ENCODE measurements at regions not wholly inside any gene's neighbourhood (a gene's known extent, or its start where the extent isn't known, plus 50 kb on each side); places are given as distances from the start of the nearest gene placed in this dataset.
"Not testable (repeated sequence)": the region's sequence is repeated elsewhere in the genome, so short reads cannot be mapped to it uniquely, and the experiment has no call there.

DNA sequence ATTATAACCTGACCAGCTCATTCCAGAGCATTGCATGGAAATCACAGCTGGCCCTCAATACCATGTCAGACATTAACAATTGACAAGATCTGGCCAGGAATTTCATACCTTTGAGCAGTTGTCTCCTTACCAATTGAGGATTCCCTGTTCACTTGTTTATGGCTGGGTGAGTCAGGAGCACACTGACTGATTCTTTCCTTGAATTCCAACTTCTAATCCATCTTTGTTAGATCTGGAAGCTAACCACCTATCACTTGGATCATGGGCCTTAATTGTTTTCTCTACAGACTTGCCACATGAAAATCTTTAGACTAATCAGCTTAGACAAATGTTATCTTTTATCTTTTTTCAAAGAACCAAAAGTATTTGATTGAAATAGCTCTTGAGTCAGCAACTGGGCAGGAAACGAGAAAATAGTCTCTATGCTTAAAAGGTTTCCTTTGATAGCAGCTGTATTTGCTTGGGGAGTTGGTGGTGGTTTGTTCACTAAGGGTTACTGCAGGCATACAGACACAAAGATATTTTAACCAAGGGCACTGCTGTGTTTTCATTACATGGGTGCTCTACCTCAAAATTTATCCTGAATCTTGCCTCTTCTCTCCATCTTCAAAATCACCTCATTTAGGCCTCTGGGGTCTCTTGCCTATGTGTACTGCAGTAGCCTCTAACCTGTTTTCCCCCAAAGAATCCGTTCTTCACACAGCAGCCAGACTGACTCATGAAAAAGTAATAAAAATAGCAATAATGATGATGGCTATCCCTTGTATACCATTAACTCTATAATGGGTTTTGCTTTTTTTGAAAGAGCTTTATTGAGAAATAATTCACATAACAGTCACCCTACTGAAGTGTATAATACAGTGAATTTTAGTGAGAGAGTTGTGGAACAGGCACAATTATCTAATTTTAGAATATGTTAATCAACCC, 197.0 kb upstream of the NMUR2 start:
- no peak overlapping the region for H3K9ac ChIP-seq (ENCODE audit: low read length)
- no peak overlapping the region for H2AFZ ChIP-seq (ENCODE audit: low read depth, low read length)
- H3K79me2 ChIP-seq (ENCODE audit: insufficient read depth, low read length), result no peaks in the 10 kb centered on the region
- no peaks in the 10 kb centered on the region for H3K4me1 ChIP-seq (ENCODE audit: insufficient read depth, low read length)
- FAIRE-seq (no peak), DNase-seq (ENCODE audit: low read depth) (no peak)
- Mint-ChIP-seq H3K27me3 (ENCODE audit: low read depth, unreplicated experiment) (no peaks in the 10 kb centered on the region), H3K9me3 (ENCODE audit: unreplicated experiment) (no peaks in the 10 kb centered on the region), H3K4me1 (ENCODE audit: low read depth, unreplicated experiment) (peaks cover 12% of the 10 kb centered on the region), H3K27ac (ENCODE audit: unreplicated experiment) (peak overlapping the region; percentile 91), H3K4me3 (ENCODE audit: unreplicated experiment) (no peak overlapping the region), H3K36me3 (ENCODE audit: low read depth, unreplicated experiment) (no peaks in the 10 kb centered on the region)
- H3K36me3 ChIP-seq (ENCODE audit: insufficient read depth, low read length), result no peaks in the 10 kb centered on the region
- no peak overlapping the region for H3K4me3 ChIP-seq (ENCODE audit: insufficient read depth, low read depth, low read length)
- no peak overlapping the region for H3K27ac ChIP-seq (ENCODE audit: low read depth, low read length)
- H3K4me2 ChIP-seq (ENCODE audit: low read length), result no peak overlapping the region
- H4K20me1 ChIP-seq (ENCODE audit: insufficient read depth, low read length), result no peaks in the 10 kb centered on the region
- TF ChIP-seq EZH2 (IDR thresholded peaks at IDR 0.05; ENCODE audit: insufficient read depth, low read length), result no peak
- TF ChIP-seq, protein P1, sequence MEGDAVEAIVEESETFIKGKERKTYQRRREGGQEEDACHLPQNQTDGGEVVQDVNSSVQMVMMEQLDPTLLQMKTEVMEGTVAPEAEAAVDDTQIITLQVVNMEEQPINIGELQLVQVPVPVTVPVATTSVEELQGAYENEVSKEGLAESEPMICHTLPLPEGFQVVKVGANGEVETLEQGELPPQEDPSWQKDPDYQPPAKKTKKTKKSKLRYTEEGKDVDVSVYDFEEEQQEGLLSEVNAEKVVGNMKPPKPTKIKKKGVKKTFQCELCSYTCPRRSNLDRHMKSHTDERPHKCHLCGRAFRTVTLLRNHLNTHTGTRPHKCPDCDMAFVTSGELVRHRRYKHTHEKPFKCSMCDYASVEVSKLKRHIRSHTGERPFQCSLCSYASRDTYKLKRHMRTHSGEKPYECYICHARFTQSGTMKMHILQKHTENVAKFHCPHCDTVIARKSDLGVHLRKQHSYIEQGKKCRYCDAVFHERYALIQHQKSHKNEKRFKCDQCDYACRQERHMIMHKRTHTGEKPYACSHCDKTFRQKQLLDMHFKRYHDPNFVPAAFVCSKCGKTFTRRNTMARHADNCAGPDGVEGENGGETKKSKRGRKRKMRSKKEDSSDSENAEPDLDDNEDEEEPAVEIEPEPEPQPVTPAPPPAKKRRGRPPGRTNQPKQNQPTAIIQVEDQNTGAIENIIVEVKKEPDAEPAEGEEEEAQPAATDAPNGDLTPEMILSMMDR (IDR thresholded peaks at IDR 0.05; ENCODE audit: insufficient read depth, low read depth, low read length), result no peak
- H3K9me3 ChIP-seq (ENCODE audit: insufficient read depth, low read depth, low read length), result no peaks in the 10 kb centered on the region
- no peaks in the 10 kb centered on the region for H3K27me3 ChIP-seq (ENCODE audit: insufficient read depth, low read length)

DNA sequence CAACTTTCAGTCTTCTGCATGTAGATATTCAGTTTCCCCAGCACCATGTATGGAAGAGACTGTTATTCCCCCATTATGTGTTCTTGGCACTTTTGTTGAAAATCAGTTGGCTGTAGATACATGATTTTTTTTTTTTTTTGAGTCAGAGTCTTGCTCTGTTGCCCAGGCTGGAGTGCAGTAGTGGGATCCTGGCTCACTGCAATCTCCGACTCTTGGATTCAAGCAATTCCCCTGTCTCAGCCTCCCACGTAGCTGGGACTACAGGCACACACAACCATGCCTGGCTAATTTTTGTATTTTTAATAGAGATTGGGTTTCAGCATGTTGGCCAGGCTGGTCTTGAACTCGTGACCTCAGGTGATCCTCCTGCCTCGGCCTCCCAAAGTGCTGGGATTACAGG, 201.0 kb upstream of the NMUR2 start:
- not testable (repeated sequence) for H3K27ac Mint-ChIP-seq (ENCODE audit: unreplicated experiment); H3K9ac ChIP-seq (ENCODE audit: low read length); H3K9me3 Mint-ChIP-seq (ENCODE audit: unreplicated experiment); H3K27me3 ChIP-seq (ENCODE audit: insufficient read depth, low read length); H3K4me2 ChIP-seq (ENCODE audit: low read length); H3K4me1 ChIP-seq (ENCODE audit: insufficient read depth, low read length); H3K27me3 Mint-ChIP-seq (ENCODE audit: low read depth, unreplicated experiment); H3K4me3 Mint-ChIP-seq (ENCODE audit: unreplicated experiment); H2AFZ ChIP-seq (ENCODE audit: low read depth, low read length); H3K36me3 ChIP-seq (ENCODE audit: insufficient read depth, low read length); H3K36me3 Mint-ChIP-seq (ENCODE audit: low read depth, unreplicated experiment); H4K20me1 ChIP-seq (ENCODE audit: insufficient read depth, low read length); H3K27ac ChIP-seq (ENCODE audit: low read depth, low read length); H3K79me2 ChIP-seq (ENCODE audit: insufficient read depth, low read length); H3K9me3 ChIP-seq (ENCODE audit: insufficient read depth, low read depth, low read length); H3K4me3 ChIP-seq (ENCODE audit: insufficient read depth, low read depth, low read length); FAIRE-seq; DNase-seq (ENCODE audit: low read depth)
- peaks cover 13% of the 10 kb centered on the region for H3K4me1 Mint-ChIP-seq (ENCODE audit: low read depth, unreplicated experiment)

DNA sequence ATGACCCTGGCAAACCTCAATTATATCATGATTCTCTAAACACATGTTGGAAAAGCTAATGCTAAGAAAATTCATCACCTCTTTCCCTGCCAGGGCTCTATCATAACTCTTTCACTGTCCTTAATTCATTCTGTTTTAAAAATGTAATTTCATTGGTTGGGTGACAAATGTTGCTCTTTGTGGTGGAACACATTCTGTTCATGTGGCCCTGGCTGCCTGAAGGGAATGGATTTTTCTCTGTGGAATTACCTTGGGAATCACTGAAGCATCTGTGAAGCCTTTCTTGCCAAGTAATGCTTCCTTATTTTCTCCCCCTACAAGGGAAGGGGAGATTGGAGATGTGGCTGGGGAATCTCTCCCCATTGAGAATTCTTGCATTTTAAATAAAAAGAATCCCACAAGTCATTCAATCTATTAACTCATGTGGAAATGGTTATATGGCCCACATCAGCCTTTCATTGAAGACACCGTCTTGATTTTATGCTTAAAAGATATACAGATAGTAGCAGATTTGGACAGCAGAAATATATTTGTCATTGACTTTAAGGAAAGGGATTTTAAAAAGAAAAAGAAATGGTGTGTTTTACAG, 201.8 kb upstream of the NMUR2 start:
- Mint-ChIP-seq H3K4me1 (ENCODE audit: low read depth, unreplicated experiment) (peaks cover 11% of the 10 kb centered on the region), H3K27me3 (ENCODE audit: low read depth, unreplicated experiment) (no peaks in the 10 kb centered on the region), H3K27ac (ENCODE audit: unreplicated experiment) (no peak overlapping the region), H3K36me3 (ENCODE audit: low read depth, unreplicated experiment) (no peaks in the 10 kb centered on the region), H3K4me3 (ENCODE audit: unreplicated experiment) (no peak overlapping the region), H3K9me3 (ENCODE audit: unreplicated experiment) (no peaks in the 10 kb centered on the region)
- DNase-seq (ENCODE audit: low read depth) (no peak), FAIRE-seq (no peak)
- H4K20me1 ChIP-seq (ENCODE audit: insufficient read depth, low read length), result no peaks in the 10 kb centered on the region
- H3K4me3 ChIP-seq (ENCODE audit: insufficient read depth, low read depth, low read length), result no peak overlapping the region
- no peaks in the 10 kb centered on the region for H3K4me1 ChIP-seq (ENCODE audit: insufficient read depth, low read length)
- H3K36me3 ChIP-seq (ENCODE audit: insufficient read depth, low read length), result no peaks in the 10 kb centered on the region
- no peak overlapping the region for H3K27ac ChIP-seq (ENCODE audit: low read depth, low read length)
- no peaks in the 10 kb centered on the region for H3K9me3 ChIP-seq (ENCODE audit: insufficient read depth, low read depth, low read length)
- no peaks in the 10 kb centered on the region for H3K79me2 ChIP-seq (ENCODE audit: insufficient read depth, low read length)
- H3K4me2 ChIP-seq (ENCODE audit: low read length), result no peak overlapping the region
- H2AFZ ChIP-seq (ENCODE audit: low read depth, low read length), result no peak overlapping the region
- no peaks in the 10 kb centered on the region for H3K27me3 ChIP-seq (ENCODE audit: insufficient read depth, low read length)
- TF ChIP-seq EZH2 (IDR thresholded peaks at IDR 0.05; ENCODE audit: insufficient read depth, low read length), result no peak
- TF ChIP-seq, protein P1 (IDR thresholded peaks at IDR 0.05; ENCODE audit: insufficient read depth, low read depth, low read length), result no peak
- H3K9ac ChIP-seq (ENCODE audit: low read length), result no peak overlapping the region

All from astrocyte (in vitro differentiated cells and primary cell).